Stomach (tissue), 8 donors: ENCODE measurements at regions not wholly inside any gene's neighbourhood (a gene's known extent, or its start where the extent isn't known, plus 50 kb on each side); places are given as distances from the start of the nearest gene placed in this dataset.

Experiments used
- DNase-seq, 2 donors: peaks; one replicate each; pipeline versions ENCODE4 v3.0.0 to v3.0.0-alpha.2; 2013 to 2019
- H3K27ac ChIP-seq, 5 donors: fragments of 200-600 bp in 4 of 5; sonication (generic) in 4 of 5; one replicate each; pipeline ENCODE4 v1.5.1; 2013 to 2019; ENCODE audit warnings: mild to moderate bottlenecking in 1 of 5, moderate library complexity in 1 of 5
- H3K27me3 ChIP-seq, 3 donors: fragments of 200-600 bp; sonication (generic); one replicate each; pipeline ENCODE4 v1.5.1; 2017 to 2019; ENCODE audit warnings: mixed run types in 1 of 3
- H3K36me3 ChIP-seq, 4 donors: fragments of 200-600 bp; sonication (generic); 1 replicate in 3 of 4; 2 replicates in 1 of 4; pipeline ENCODE4 v1.5.1; 2016 to 2019
- H3K4me1 ChIP-seq, 4 donors: fragments of 200-600 bp; sonication (generic); one replicate each; pipeline ENCODE4 v1.5.1; 2016 to 2019
- H3K4me3 ChIP-seq, 4 donors: fragments of 200-600 bp; sonication (generic) in 3 of 4; one replicate each; pipeline ENCODE4 v1.5.1; 2016 to 2019; ENCODE audit warnings: mild to moderate bottlenecking in 1 of 4
- H3K9me3 ChIP-seq, 4 donors: fragments of 200-600 bp; sonication (generic); one replicate each; pipeline ENCODE4 v1.5.1; 2016 to 2019
- EP300 ChIP-seq: sonication (generic); formaldehyde crosslinking; IDR thresholded peaks from one replicate; pipeline ENCODE4 v1.6.1; 2017; ENCODE audit warnings: antibody characterized with exemption
- POLR2A ChIP-seq, 4 donors: fragments of 450-650 bp; IDR thresholded peaks; one replicate each; pipeline ENCODE4 v1.6.1; 2016; ENCODE audit warnings: antibody characterized with exemption in 4 of 4, control low read depth in 2 of 4, mild to moderate bottlenecking in 1 of 4, moderate library complexity in 1 of 4
- POLR2AphosphoS5 ChIP-seq, 3 donors: sonication (generic); formaldehyde crosslinking; IDR thresholded peaks; one replicate each; pipeline ENCODE4 v1.6.1; 2016; ENCODE audit warnings: antibody characterized with exemption in 3 of 3
- WGBS, 5 donors: extraction: QIAGEN DNeasy Blood & Tissue Kit in 3 of 5; methylation state at CpG; one replicate each; pipeline versions ENCODE4 v1.1.5 to v1.1.7; 2013 to 2018; 5-methylcytosine and 5-hydroxymethylcytosine counted together
- intact Hi-C: fragments of 100-400 bp; cut with DNase I; formaldehyde crosslinking; loops from one replicate; pipeline ENCODE4 v1.15.1; 2023; ENCODE audit warnings: low total_unique reads
- TF ChIP-seq, protein P1 (sequence below), 7 experiments: fragments of 450-650 bp in 4 of 7; fragments of 200-600 bp in 3 of 7; sonication (generic) in 3 of 7; IDR thresholded peaks; one replicate each; pipeline ENCODE4 v1.5.1; 2016 to 2019; ENCODE audit warnings: antibody characterized with exemption in 7 of 7, control low read depth in 2 of 7, mild to moderate bottlenecking in 1 of 7
- donor health status: healthy with polysubstance abuse.
- donor health status: Bipolar disorder and iron deficiency.
- donor health status: healthy.

DNA sequence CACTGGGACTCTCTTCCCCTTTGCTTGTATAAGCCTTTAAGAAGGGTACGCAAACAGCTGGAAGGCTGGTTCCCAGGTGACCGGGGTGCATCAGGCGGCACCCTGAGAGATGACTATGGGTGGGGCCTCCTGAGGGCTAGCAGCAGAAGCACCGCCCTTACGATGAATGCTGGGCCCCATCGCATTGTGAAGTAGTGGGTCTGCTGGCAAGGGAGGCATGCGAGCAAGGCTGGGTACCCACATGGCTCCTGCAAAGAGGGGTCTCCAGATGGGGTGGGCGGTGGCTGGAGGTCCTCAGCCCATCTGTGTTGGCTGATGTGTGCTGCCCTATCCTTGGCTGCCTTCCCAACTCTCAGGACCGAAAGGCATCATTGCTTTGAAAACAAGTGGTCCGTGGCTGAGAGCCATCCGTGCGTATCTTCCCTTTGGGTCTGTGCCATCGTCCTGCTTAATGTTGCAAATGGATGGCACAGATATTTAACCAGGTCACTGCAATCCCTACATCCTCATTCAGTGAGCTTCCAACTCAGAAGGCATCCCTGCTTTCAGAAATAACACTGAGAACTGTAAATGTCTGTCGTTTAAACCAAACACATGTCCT, 83.5 kb upstream of the GPC1 start:
- WGBS, 5 donors: 73 to 86% (median 79%) methylated on average over 10 to 14 of the region's 14 CpGs
- TF ChIP-seq, protein P1, sequence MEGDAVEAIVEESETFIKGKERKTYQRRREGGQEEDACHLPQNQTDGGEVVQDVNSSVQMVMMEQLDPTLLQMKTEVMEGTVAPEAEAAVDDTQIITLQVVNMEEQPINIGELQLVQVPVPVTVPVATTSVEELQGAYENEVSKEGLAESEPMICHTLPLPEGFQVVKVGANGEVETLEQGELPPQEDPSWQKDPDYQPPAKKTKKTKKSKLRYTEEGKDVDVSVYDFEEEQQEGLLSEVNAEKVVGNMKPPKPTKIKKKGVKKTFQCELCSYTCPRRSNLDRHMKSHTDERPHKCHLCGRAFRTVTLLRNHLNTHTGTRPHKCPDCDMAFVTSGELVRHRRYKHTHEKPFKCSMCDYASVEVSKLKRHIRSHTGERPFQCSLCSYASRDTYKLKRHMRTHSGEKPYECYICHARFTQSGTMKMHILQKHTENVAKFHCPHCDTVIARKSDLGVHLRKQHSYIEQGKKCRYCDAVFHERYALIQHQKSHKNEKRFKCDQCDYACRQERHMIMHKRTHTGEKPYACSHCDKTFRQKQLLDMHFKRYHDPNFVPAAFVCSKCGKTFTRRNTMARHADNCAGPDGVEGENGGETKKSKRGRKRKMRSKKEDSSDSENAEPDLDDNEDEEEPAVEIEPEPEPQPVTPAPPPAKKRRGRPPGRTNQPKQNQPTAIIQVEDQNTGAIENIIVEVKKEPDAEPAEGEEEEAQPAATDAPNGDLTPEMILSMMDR (IDR thresholded peaks at IDR 0.05): no peak
- no peak for TF ChIP-seq POLR2A (IDR thresholded peaks at IDR 0.05)
- no peak for TF ChIP-seq EP300
- no peak for TF ChIP-seq POLR2AphosphoS5 (IDR thresholded peaks at IDR 0.05)
- Histone ChIP-seq H3K27me3 (no peaks in the 10 kb centered on the region), H3K9me3 (no peaks in the 10 kb centered on the region), H3K4me3 (no peak overlapping the region), H3K4me1 (peaks cover 0 to 15% (median 0%) of the 10 kb centered on the region in 4 donors), H3K27ac (no peak overlapping the region), H3K36me3 (no peaks in the 10 kb centered on the region)
- intact Hi-C loops: no loop called here
- peak in 1 of 2 donors; percentile 52 for DNase-seq

DNA sequence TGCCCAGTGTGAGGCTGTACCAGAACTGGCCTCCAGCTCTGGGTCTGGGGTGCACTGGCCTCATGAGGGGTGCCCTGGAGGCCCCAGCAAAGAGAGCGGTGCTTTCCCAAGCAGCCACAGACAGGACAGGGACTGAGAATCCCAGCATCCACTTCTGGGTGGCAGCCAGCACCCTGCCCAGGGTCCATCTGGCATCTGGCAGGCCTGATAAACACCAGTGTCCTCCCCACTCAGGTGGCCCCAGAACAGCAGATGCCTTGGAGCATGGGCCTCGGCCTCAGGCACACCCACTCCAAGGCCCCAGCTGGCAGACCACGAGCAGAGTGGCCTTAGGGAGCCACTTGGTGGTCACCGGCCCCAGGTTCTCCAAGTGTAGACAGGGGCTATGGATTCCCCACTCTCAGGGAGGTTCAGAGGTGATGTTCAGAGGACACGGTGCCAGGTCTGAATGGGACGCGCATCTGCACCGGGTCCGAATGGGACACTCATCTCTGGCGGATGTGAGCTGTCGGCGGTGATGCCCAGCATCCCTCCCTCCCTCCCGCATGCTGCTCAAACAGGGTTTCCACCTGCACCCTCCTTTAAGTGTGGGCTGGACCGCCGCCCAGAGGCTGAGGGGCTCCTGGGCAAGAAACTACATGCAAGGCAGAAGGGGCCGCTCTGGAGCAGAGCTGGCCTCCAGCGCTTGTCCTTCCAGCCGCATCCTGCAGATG, 82.2 kb upstream of the GPC1 start:
- H3K36me3 ChIP-seq: no peaks in the 10 kb centered on the region
- TF ChIP-seq EP300 (no peak), POLR2AphosphoS5 (IDR thresholded peaks at IDR 0.05) (no peak), POLR2A (IDR thresholded peaks at IDR 0.05) (no peak)
- TF ChIP-seq, protein P1 (IDR thresholded peaks at IDR 0.05): no peak
- WGBS, 5 donors: 85 to 93% (median 91%) methylated on average over 14 to 18 of the region's 18 CpGs
- no peak overlapping the region for H3K4me3 ChIP-seq
- H3K27ac ChIP-seq: no peak overlapping the region
- H3K27me3 ChIP-seq: no peaks in the 10 kb centered on the region
- no peaks in the 10 kb centered on the region for H3K9me3 ChIP-seq
- intact Hi-C loops: no loop called here
- peaks cover 0 to 15% (median 0%) of the 10 kb centered on the region in 4 donors for H3K4me1 ChIP-seq
- no peak for DNase-seq

DNA sequence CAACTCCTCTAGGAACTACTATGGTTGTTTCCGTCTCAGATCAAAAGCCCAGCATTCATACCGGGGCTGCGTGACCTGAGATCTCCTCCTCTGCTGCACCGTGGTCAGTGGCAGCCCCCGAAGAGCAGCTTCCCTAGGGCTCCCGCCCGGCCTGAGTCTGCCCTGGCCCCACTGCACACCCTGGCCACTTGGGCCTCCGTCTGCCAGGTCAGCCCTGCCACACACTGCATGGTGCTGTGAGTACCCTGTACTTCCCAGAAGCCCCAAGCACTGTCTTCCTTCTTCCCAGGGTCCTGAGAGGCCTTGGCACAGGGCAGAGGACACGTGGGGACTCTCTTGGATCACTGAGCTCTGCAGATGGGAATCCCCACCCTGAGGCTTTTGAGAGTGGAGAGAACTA, 81.5 kb upstream of the GPC1 start:
- peaks cover 0 to 15% (median 0%) of the 10 kb centered on the region in 4 donors for H3K4me1 ChIP-seq
- H3K27me3 ChIP-seq: no peaks in the 10 kb centered on the region
- H3K9me3 ChIP-seq: no peaks in the 10 kb centered on the region
- no peak overlapping the region for H3K4me3 ChIP-seq
- intact Hi-C loops: no loop called here
- no peaks in the 10 kb centered on the region for H3K36me3 ChIP-seq
- no peak overlapping the region for H3K27ac ChIP-seq
- TF ChIP-seq POLR2A (IDR thresholded peaks at IDR 0.05) (no peak), EP300 (no peak), POLR2AphosphoS5 (IDR thresholded peaks at IDR 0.05) (no peak)
- TF ChIP-seq, protein P1 (IDR thresholded peaks at IDR 0.05): no peak
- WGBS, 5 donors: 68 to 84% (median 80%) methylated on average over 7 to 9 of the region's 9 CpGs
- no peak for DNase-seq

DNA sequence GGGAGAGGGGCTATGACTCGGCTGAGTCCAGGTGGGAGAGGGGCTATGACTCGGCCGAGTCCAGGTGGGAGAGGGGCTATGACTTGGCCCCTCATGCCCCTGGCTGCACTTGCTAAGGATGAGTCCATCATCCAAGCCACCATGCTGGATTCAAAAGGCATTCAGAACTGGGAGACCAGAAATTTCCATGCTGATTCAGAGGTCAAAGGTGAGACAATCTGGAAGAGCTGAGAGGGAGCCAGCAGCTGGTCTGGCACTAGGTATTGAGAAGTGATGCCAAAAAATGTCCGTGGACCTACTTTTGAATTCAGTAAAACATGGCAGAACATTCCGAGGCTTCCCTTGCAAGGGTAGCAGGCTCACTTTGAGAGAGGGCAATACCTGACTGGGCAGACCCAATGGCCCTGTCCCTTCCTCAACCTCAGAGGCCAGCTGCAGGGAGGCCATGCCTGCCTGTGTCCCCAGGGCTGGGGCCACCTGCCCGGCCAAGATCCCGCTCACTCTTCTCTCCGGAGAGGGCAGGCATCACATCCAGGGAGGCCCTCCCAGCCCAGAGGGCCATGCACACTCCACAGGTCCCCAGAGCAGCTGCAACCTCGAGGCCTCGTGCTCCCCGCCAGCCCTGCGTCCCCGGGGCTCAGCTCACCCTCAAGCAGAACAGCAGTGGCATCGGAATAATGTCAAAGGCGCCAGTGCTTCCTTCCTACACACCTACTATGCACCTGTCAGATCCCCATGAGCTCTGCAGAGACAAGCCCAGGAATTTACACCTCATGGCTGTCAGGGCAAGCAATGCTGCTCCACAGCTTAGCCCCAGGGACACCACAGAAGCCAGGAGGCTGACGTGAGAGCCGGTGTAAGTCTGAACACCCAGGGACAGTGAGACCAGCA, 80.2 kb upstream of the GPC1 start:
- no peaks in the 10 kb centered on the region for H3K36me3 ChIP-seq
- H3K9me3 ChIP-seq: peaks cover 0 to 12% (median 7%) of the 10 kb centered on the region in 4 donors
- no peak for DNase-seq
- intact Hi-C loops: no loop called here
- H3K27me3 ChIP-seq: no peaks in the 10 kb centered on the region
- peaks cover 0 to 15% (median 0%) of the 10 kb centered on the region in 4 donors for H3K4me1 ChIP-seq
- TF ChIP-seq EP300 (no peak), POLR2A (IDR thresholded peaks at IDR 0.05) (no peak), POLR2AphosphoS5 (IDR thresholded peaks at IDR 0.05) (no peak)
- TF ChIP-seq, protein P1 (IDR thresholded peaks at IDR 0.05): no peak
- no peak overlapping the region for H3K27ac ChIP-seq
- WGBS, 5 donors: 77 to 86% (median 80%) methylated on average over 16 to 17 of the region's 17 CpGs
- no peak overlapping the region for H3K4me3 ChIP-seq
